Activated CD4-positive, alpha-beta T cell treated with anti-CD3 and anti-CD28 coated beads, Interleukin-2, amount 10 ng/mL, durations not matched to agents 7 days and 5 days (primary cell): ENCODE measurements at regions not wholly inside any gene's neighbourhood (a gene's known extent, or its start where the extent isn't known, plus 50 kb on each side); places are given as distances from the start of the nearest gene placed in this dataset.

Experiments used
- CTCF ChIA-PET: fragments of 350-600 bp; sonication (Branson Sonifier 250); formaldehyde crosslinking; loops from one replicate; lab custom pipeline; 2021; ENCODE audit warnings: antibody characterized with exemption; lab: Charles Lee
- POLR2A ChIA-PET: fragments of 350-600 bp; sonication (Branson Sonifier 250); formaldehyde crosslinking; loops from one replicate; lab custom pipeline; 2021; ENCODE audit warnings: antibody characterized with exemption; lab: Charles Lee
- DNase-seq: peaks from one replicate; pipeline ENCODE4 v3.0.0-alpha.2; 2020
- H3K27ac Mint-ChIP-seq: one replicate; pipeline ENCODE4 v1.8.0; 2021; ENCODE audit warnings: mild to moderate bottlenecking, moderate library complexity, mixed read lengths
- H3K27me3 Mint-ChIP-seq: one replicate; pipeline ENCODE4 v1.8.0; 2021; ENCODE audit warnings: mixed read lengths
- H3K36me3 Mint-ChIP-seq: one replicate; pipeline ENCODE4 v1.8.0; 2021; ENCODE audit warnings: low read depth, mixed read lengths
- H3K4me1 Mint-ChIP-seq: one replicate; pipeline ENCODE4 v1.8.0; 2021; ENCODE audit warnings: mixed read lengths
- H3K4me3 Mint-ChIP-seq: one replicate; pipeline ENCODE4 v1.8.0; 2021; ENCODE audit warnings: mild to moderate bottlenecking, moderate library complexity, mixed read lengths
- H3K9me3 Mint-ChIP-seq: one replicate; pipeline ENCODE4 v1.8.0; 2021; ENCODE audit warnings: mixed read lengths

DNA sequence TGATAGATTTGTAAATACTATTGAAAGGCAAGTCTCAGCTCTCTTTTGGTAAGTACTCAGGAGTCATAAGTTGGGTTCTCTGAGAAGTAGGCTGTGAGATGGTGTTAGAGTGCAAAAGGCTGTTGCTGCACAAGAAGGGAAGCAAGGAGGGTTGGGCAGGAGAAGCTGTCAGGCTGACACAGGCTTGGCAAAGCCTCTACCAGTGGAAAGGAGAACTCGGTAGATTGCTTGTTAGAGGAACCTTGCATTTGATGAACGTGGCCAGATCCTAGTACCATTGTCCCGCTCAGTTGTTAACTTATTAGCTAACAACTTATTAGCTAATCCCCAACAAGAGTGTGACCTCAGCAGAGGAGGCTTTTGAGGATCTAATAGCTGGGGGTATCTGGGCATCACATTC, 449.3 kb upstream of the BOD1L1 start:
- no peaks in the 10 kb centered on the region for H3K4me1 Mint-ChIP-seq
- no peak overlapping the region for H3K27ac Mint-ChIP-seq
- ChIA-PET CTCF (no interaction called here), POLR2A (no interaction called here)
- DNase-seq = no peak
- no peak overlapping the region for H3K4me3 Mint-ChIP-seq
- peaks cover 21% of the 10 kb centered on the region for H3K9me3 Mint-ChIP-seq
- H3K27me3 Mint-ChIP-seq = no peaks in the 10 kb centered on the region
- no peaks in the 10 kb centered on the region for H3K36me3 Mint-ChIP-seq

DNA sequence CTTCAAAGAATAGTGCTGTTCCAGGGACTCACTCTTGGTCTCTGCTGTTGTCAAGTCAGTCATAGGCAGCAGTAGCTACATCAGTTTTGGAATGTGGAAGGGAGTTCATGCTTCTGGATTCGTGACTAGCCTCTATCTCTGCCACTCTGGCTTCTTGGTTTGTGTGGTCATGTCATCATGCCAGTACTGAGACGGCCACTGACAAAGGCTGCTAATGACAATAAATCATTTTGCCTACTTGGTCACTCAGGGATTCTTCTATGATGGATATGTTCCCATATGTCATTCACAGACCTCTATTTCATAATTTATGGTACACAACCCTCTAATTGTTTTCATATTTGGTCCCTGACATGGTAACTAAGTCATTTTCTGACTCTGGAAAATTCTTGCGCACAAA, 450.8 kb upstream of the BOD1L1 start:
- no peak overlapping the region for H3K4me3 Mint-ChIP-seq
- H3K4me1 Mint-ChIP-seq = no peaks in the 10 kb centered on the region
- no peak for DNase-seq
- POLR2A ChIA-PET = no interaction called here
- peaks cover 6% of the 10 kb centered on the region for H3K9me3 Mint-ChIP-seq
- CTCF ChIA-PET = no interaction called here
- H3K27ac Mint-ChIP-seq = no peak overlapping the region
- no peaks in the 10 kb centered on the region for H3K27me3 Mint-ChIP-seq
- H3K36me3 Mint-ChIP-seq = no peaks in the 10 kb centered on the region

DNA sequence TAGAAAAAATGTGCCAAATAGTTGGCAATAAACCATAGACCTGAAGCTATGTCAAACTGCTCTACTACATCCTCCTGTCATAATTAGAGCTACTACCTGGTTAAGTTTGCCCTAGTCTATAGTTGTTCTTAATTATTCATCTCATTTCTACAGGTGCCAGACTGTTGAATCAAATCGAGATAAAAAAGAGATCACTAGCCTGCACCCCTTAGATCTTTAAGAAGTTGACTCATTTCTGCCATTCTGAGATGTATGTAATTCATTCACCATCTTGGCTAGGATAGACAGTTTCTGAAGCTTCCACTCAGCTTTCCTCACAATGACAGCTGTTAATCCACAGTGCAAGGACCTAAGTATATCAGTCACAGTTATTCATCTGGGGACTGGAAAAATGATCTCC, 452.1 kb upstream of the BOD1L1 start:
- DNase-seq = no peak
- H3K4me3 Mint-ChIP-seq = no peak overlapping the region
- H3K27me3 Mint-ChIP-seq = no peaks in the 10 kb centered on the region
- no peak overlapping the region for H3K27ac Mint-ChIP-seq
- H3K4me1 Mint-ChIP-seq = no peaks in the 10 kb centered on the region
- H3K36me3 Mint-ChIP-seq = no peaks in the 10 kb centered on the region
- CTCF ChIA-PET = no interaction called here
- POLR2A ChIA-PET = no interaction called here
- peaks cover 2% of the 10 kb centered on the region for H3K9me3 Mint-ChIP-seq

DNA sequence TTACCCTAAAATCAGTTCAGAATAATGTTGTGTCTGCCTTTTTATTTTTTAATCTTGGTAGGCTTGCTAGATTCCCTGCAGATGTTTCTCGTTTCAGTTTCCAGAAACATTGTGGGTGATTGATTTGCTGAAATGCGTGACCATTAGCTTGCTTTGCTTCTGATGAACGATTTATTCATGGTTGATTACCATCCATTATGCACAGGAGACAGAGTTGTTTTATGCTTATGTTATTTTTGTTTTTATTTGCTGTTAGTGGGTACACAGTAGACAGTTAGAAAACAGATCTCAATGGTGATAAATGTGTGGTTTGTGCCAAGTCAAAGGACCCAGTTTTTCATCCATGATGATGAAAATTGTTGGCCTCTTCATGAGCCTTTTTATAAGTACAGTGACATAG, 455.6 kb upstream of the BOD1L1 start:
- CTCF ChIA-PET = interaction anchor here (0.6 kb wide), 1 partner anchor 15 kb away, joined by 3 read pairs; no protein-coding TSS in a partner anchor
- H3K4me1 Mint-ChIP-seq = no peaks in the 10 kb centered on the region
- no peaks in the 10 kb centered on the region for H3K27me3 Mint-ChIP-seq
- H3K36me3 Mint-ChIP-seq = no peaks in the 10 kb centered on the region
- peaks cover 4% of the 10 kb centered on the region for H3K9me3 Mint-ChIP-seq
- no peak overlapping the region for H3K4me3 Mint-ChIP-seq
- DNase-seq = no peak
- POLR2A ChIA-PET = no interaction called here
- H3K27ac Mint-ChIP-seq = no peak overlapping the region

DNA sequence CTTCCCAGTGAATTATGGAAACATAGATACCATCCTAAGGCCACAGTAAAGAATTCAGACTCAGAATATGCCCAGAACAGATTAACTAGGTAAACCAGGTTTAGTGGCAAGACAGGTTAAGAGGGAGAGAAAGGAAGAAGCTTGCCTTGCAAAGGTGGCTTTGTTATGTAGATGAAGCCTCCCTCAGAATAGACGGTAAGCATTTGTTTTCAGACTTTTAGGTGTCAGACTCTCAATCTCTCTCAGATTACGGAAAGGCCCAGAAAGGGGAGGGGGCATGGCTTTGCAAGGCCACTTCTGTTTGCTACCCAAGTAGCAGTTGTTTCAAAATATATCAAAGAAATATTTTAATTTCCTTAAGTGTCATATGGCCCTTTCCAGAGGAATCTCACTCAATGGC, 457.1 kb upstream of the BOD1L1 start:
- Mint-ChIP-seq H3K9me3 (peaks cover 4% of the 10 kb centered on the region), H3K27me3 (no peaks in the 10 kb centered on the region), H3K4me1 (no peaks in the 10 kb centered on the region), H3K36me3 (no peaks in the 10 kb centered on the region), H3K4me3 (no peak overlapping the region), H3K27ac (no peak overlapping the region)
- ChIA-PET POLR2A (no interaction called here), CTCF (no interaction called here)
- DNase-seq = no peak

DNA sequence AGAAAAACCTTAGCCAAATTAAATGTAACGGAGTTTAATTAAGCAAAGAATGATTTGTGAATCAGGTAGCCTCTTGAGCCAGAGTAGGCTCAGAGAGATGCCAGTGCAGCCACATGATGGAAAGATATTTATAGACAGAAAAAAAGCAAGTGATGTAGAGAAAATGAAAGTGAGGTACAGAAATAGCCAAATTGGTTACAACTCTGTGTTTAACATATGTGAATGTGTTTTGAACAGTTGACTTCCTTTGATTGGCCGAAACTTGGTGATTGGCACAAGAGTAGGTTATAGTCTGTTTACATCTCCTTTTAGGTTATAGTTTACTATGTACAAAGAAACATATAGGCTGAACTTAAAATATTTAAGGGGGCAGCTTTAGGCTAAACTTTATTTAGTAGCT, 459.9 kb upstream of the BOD1L1 start:
- H3K4me3 Mint-ChIP-seq = no peak overlapping the region
- no peaks in the 10 kb centered on the region for H3K27me3 Mint-ChIP-seq
- no peaks in the 10 kb centered on the region for H3K4me1 Mint-ChIP-seq
- DNase-seq = no peak
- CTCF ChIA-PET = no interaction called here
- no peak overlapping the region for H3K27ac Mint-ChIP-seq
- H3K36me3 Mint-ChIP-seq = no peaks in the 10 kb centered on the region
- peaks cover 2% of the 10 kb centered on the region for H3K9me3 Mint-ChIP-seq
- POLR2A ChIA-PET = no interaction called here

DNA sequence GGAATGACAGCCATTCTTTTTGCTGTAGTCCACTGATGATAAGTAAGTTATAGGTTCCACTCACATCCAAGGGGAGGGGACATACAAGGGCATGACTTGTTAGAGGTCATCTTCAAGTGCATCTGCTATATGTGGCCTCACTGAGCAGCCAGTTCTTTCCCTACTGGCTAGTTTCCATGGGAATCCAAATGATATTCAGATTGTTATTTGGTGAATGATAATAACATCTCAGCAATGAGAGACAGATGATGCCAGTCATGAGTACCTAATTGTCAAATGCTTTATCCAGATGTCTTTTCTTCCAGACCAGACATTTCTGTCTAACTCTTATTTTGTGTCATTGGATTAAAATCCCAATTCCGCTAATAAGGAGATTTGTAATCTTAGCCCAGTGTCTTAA, 460.4 kb upstream of the BOD1L1 start:
- CTCF ChIA-PET = no interaction called here
- H3K4me3 Mint-ChIP-seq = no peak overlapping the region
- no peaks in the 10 kb centered on the region for H3K36me3 Mint-ChIP-seq
- H3K27me3 Mint-ChIP-seq = no peaks in the 10 kb centered on the region
- DNase-seq = no peak
- H3K27ac Mint-ChIP-seq = no peak overlapping the region
- H3K9me3 Mint-ChIP-seq = peaks cover 2% of the 10 kb centered on the region
- POLR2A ChIA-PET = no interaction called here
- H3K4me1 Mint-ChIP-seq = no peaks in the 10 kb centered on the region

DNA sequence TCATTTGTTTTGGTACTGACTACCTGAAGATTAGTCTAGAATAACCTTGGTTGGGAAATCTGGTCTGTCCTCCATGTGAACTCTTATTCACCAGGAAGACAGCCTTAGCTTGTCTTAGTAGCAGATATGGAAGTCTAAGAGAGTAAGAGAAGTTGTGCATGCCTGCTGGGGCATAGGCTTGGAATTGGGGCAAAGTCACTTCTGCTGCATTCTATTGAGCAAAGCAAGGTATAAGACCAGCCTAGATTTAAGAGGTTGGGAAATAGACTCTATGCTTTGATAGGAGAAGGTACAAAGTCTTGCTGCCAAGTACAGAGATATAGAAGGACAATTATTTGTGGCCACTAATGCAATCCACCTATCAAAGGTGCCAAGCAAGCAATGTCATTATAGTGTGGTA, 464.0 kb upstream of the BOD1L1 start:
- Mint-ChIP-seq H3K27ac (no peak overlapping the region), H3K4me3 (no peak overlapping the region), H3K9me3 (no peaks in the 10 kb centered on the region), H3K36me3 (no peaks in the 10 kb centered on the region), H3K27me3 (no peaks in the 10 kb centered on the region), H3K4me1 (no peaks in the 10 kb centered on the region)
- DNase-seq = no peak
- ChIA-PET CTCF (no interaction called here), POLR2A (no interaction called here)

DNA sequence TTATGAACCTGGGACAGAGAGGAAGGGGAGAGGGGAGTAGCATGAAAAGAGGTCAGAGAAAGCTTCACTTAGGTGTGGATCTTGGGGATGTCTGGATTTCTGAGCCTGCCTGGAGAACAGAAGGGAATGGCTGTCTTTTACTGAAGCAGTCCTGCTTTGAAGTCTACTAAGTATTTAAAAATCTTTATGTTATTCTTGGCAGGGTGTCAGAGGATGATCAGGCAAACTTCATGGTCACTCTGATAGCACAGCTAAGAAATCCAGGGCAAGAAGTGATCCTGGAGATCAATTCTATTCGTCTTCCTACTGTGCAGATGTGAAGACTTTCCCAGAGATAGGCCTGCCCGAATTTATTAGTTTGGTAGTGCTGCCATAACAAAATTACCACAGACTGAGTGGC, 464.4 kb upstream of the BOD1L1 start:
- no peak overlapping the region for H3K27ac Mint-ChIP-seq
- CTCF ChIA-PET = no interaction called here
- no peaks in the 10 kb centered on the region for H3K36me3 Mint-ChIP-seq
- H3K4me1 Mint-ChIP-seq = no peaks in the 10 kb centered on the region
- H3K9me3 Mint-ChIP-seq = no peaks in the 10 kb centered on the region
- H3K4me3 Mint-ChIP-seq = no peak overlapping the region
- no peak for DNase-seq
- POLR2A ChIA-PET = no interaction called here
- H3K27me3 Mint-ChIP-seq = no peaks in the 10 kb centered on the region

DNA sequence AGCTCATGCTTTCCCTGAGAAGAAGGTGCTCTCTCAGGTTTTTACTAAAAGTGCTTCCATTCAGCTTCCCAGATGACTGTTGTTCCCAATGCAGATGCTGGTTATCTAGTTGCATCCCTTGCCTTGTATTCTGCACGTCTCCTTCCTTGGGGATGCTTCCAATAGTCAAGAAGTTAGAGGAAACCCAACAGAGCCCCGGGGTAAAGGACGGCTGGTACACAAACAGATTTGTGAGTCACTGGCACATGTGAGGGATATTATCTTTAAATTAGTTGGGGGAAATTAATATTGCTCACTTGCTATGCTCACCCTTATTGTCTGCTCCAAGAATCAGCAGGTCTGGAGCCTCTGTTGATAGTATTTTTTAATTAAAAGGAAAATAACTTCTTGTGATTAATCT, 465.2 kb upstream of the BOD1L1 start:
- Mint-ChIP-seq H3K36me3 (no peaks in the 10 kb centered on the region), H3K27me3 (no peaks in the 10 kb centered on the region), H3K4me1 (no peaks in the 10 kb centered on the region), H3K4me3 (no peak overlapping the region), H3K27ac (no peak overlapping the region), H3K9me3 (no peaks in the 10 kb centered on the region)
- no peak for DNase-seq
- CTCF ChIA-PET = no interaction called here
- POLR2A ChIA-PET = no interaction called here

DNA sequence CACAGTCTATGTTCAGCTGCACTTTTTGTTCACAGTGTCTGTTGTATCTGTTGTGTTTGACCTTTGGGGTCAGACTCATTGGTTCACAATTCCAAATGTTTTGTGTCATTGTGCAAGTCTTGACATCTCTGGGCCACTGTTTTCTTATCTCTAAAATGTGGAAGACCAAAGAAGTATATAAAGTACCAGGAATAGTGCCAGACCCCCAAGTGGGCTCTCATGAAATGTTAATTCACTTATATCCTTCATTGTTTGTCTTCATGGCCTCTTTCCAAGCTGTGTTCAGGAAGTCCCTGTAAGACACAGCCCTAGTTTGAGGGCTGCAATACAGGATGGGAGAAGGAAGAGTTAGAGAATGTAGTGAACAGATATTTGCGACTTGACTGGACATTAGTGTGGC, 468.3 kb upstream of the BOD1L1 start:
- H3K27ac Mint-ChIP-seq = no peak overlapping the region
- ChIA-PET POLR2A (no interaction called here), CTCF (no interaction called here)
- H3K27me3 Mint-ChIP-seq = no peaks in the 10 kb centered on the region
- no peaks in the 10 kb centered on the region for H3K36me3 Mint-ChIP-seq
- H3K9me3 Mint-ChIP-seq = no peaks in the 10 kb centered on the region
- no peak for DNase-seq
- H3K4me3 Mint-ChIP-seq = no peak overlapping the region
- H3K4me1 Mint-ChIP-seq = no peaks in the 10 kb centered on the region

DNA sequence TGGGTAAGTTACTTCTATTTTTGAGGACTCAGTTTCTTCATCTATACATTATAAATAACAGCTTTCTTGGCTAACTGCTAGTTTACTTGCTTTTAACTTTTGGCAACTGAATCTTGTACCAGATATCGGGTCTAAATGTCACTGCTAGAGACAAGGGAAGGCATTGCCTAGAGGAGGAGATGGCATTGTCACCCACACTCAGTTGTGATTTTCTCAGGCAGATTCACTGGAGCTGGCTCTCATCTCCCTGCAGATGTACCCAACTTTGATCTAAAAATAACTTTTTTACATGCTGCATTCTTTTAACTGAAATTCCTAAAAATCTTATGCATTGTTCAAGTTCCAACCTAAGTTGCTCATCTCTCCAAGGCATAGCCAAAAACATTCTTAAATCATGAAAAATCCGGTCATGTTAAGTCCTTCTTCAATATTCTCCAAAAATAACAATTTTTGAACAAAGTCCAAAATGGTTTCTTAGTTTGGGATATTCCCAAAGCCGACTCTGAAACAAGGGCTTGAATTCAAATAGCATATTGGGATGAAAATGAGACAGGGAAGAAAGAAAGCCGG, 469.0 kb upstream of the BOD1L1 start:
- ChIA-PET CTCF (no interaction called here), POLR2A (no interaction called here)
- Mint-ChIP-seq H3K4me1 (no peaks in the 10 kb centered on the region), H3K27me3 (no peaks in the 10 kb centered on the region), H3K27ac (no peak overlapping the region), H3K36me3 (no peaks in the 10 kb centered on the region), H3K9me3 (no peaks in the 10 kb centered on the region), H3K4me3 (no peak overlapping the region)
- DNase-seq = no peak

DNA sequence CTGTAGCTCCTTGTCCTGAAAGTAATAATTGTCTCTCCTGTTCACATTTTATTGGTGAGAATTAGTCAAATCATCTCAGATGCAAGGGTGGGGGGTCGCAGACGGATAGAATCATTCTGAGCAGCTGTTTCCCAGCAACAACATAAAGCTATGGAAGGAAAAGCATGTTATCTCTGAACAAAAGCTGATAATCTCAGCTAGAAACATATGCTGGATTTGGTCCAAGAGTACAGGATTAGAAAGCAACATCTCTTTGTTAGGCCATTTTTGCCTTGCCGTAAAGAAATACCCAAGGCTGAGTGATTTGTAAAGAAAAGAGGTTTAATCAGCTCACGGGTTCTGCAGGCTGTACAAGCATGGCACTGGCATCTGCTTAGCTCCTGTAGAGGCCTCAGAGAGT, 472.8 kb upstream of the BOD1L1 start:
- ChIA-PET CTCF (no interaction called here), POLR2A (no interaction called here)
- H3K27ac Mint-ChIP-seq = no peak overlapping the region
- no peaks in the 10 kb centered on the region for H3K4me1 Mint-ChIP-seq
- H3K9me3 Mint-ChIP-seq = no peaks in the 10 kb centered on the region
- no peak overlapping the region for H3K4me3 Mint-ChIP-seq
- H3K27me3 Mint-ChIP-seq = no peaks in the 10 kb centered on the region
- no peaks in the 10 kb centered on the region for H3K36me3 Mint-ChIP-seq
- DNase-seq = no peak

DNA sequence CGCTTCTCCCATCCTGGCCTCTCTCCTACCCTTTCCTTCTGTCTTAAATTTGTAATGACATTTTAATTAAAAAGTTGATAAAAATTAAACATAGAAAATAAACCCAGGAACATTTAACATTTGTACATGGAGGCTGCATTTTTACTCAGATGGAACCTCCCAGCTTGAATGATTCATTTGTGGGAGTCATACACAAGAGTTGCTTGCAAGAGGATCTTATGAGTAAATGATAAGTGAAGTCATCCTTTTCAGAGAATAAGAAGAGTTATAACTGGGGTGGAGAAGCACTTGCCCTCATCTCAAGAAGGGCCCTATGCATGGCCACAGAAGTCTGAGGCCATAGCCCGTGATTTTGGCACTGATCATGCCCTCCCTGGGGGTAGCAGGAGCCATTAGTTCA, 482.9 kb upstream of the BOD1L1 start:
- Mint-ChIP-seq H3K27ac (no peak overlapping the region), H3K4me3 (no peak overlapping the region), H3K9me3 (peaks cover 2% of the 10 kb centered on the region), H3K36me3 (no peaks in the 10 kb centered on the region), H3K4me1 (no peaks in the 10 kb centered on the region), H3K27me3 (no peaks in the 10 kb centered on the region)
- POLR2A ChIA-PET = no interaction called here
- DNase-seq = no peak
- CTCF ChIA-PET = no interaction called here
